PC-3 (cell line): ENCODE measurements at regions not wholly inside any gene's neighbourhood (a gene's known extent, or its start where the extent isn't known, plus 50 kb on each side); places are given as distances from the start of the nearest gene placed in this dataset.

ENCODE experiments used
- CTCF ChIP-seq: fragments of 300-600 bp; sonication (generic); conservative IDR thresholded peaks from 2 replicates; pipeline ENCODE4 v1.5.1; 2017; ENCODE audit warnings: antibody characterized with exemption, low read depth, mild to moderate bottlenecking, low read length
- EZH2 ChIP-seq: fragments of 300-600 bp; sonication (generic); IDR thresholded peaks from one replicate; pipeline ENCODE4 v1.6.1; 2017; ENCODE audit warnings: antibody characterized with exemption, mild to moderate bottlenecking, low read length; ENCODE audit not compliant: unreplicated experiment
- EZH2phosphoT487 ChIP-seq: fragments of 300-600 bp; sonication (generic); IDR thresholded peaks from 2 replicates; pipeline ENCODE4 v1.6.1; 2018; ENCODE audit warnings: mild to moderate bottlenecking, antibody characterized with exemption, low read length, borderline replicate concordance

GRCh38 chr12:70068743-70069142 is 174.5 kb upstream of the CNOT2 start:
- TF ChIP-seq CTCF (no peak), EZH2 (no peak), EZH2phosphoT487 (no peak)
